Erythroblast (primary cell): ENCODE measurements at regions not wholly inside any gene's neighbourhood (a gene's known extent, or its start where the extent isn't known, plus 50 kb on each side); places are given as distances from the start of the nearest gene placed in this dataset.

Experiments
- GATA1 ChIP-seq: IDR thresholded peaks from 2 replicates; pipeline ENCODE4 v1.6.1; 2011; ENCODE audit warnings: low read depth, mild to moderate bottlenecking, control low read depth, low read length, moderate library complexity
- POLR2A ChIP-seq: IDR thresholded peaks from 2 replicates; pipeline ENCODE4 v1.6.1; 2011; ENCODE audit warnings: mild to moderate bottlenecking, low read length

GRCh38 chrX:45815441-45815840, 614.8 kb upstream of the DIPK2B start:
- TF ChIP-seq POLR2A (no peak), GATA1 (no peak)
